ENCODE measurements at regions not wholly inside any gene's neighbourhood (a gene's known extent, or its start where the extent isn't known, plus 50 kb on each side); places are given as distances from the start of the nearest gene placed in this dataset.

DNA sequence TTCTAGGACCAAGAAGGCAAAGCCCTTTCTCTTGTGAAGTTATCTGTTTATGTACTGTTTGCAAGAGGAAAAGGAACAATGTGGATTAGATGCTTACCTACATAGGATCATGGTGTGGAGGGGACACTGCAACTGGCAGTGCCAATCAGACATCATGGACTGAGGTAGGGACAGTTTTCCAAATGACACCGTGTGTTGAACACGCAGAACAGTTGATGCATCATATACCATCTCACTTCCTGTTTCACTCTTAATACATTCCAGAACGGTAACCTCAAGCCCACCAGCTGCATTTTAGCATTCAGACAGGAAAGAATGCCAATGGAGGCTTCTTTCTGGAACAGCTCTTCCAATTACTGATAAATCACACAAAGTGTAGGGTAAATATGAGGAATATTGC lies 397.7 kb upstream of the LMCD1 start:
- TF ChIP-seq, protein P1, sequence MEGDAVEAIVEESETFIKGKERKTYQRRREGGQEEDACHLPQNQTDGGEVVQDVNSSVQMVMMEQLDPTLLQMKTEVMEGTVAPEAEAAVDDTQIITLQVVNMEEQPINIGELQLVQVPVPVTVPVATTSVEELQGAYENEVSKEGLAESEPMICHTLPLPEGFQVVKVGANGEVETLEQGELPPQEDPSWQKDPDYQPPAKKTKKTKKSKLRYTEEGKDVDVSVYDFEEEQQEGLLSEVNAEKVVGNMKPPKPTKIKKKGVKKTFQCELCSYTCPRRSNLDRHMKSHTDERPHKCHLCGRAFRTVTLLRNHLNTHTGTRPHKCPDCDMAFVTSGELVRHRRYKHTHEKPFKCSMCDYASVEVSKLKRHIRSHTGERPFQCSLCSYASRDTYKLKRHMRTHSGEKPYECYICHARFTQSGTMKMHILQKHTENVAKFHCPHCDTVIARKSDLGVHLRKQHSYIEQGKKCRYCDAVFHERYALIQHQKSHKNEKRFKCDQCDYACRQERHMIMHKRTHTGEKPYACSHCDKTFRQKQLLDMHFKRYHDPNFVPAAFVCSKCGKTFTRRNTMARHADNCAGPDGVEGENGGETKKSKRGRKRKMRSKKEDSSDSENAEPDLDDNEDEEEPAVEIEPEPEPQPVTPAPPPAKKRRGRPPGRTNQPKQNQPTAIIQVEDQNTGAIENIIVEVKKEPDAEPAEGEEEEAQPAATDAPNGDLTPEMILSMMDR (IDR thresholded peaks at IDR 0.05): no peak
- TF ChIP-seq POLR2AphosphoS5 (IDR thresholded peaks at IDR 0.05) (no peak), POLR2A (IDR thresholded peaks at IDR 0.05) (no peak)
